GM12874 (cell line): ENCODE measurements at regions not wholly inside any gene's neighbourhood (a gene's known extent, or its start where the extent isn't known, plus 50 kb on each side); places are given as distances from the start of the nearest gene placed in this dataset.

Source experiments
- TF ChIP-seq, protein P1 (sequence below): IDR thresholded peaks from 2 replicates; pipeline ENCODE4 v1.5.1; 2011; ENCODE audit warnings: low read depth, mild to moderate bottlenecking, control low read depth, low read length, moderate library complexity; ENCODE audit not compliant: insufficient read depth

DNA sequence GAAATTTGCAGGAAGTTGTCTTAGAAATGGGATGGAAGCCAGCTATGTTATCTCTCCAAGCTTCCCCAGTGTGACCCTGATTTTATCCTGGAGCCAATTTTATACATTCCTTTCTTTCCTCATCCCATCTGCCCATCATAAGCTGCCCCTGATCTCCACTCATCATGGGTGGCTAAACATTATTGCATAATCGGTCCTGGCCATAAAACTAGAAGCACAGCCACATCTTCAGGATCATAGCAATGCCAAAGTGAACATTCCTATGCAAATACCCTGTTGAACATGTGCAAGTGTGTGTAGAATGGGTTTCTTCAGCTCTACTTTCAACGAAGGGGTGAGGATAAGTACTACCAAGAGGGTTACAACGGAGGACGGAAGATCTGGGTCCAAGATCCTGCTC lies 50.6 kb upstream of the COG2 start:
- TF ChIP-seq, protein P1, sequence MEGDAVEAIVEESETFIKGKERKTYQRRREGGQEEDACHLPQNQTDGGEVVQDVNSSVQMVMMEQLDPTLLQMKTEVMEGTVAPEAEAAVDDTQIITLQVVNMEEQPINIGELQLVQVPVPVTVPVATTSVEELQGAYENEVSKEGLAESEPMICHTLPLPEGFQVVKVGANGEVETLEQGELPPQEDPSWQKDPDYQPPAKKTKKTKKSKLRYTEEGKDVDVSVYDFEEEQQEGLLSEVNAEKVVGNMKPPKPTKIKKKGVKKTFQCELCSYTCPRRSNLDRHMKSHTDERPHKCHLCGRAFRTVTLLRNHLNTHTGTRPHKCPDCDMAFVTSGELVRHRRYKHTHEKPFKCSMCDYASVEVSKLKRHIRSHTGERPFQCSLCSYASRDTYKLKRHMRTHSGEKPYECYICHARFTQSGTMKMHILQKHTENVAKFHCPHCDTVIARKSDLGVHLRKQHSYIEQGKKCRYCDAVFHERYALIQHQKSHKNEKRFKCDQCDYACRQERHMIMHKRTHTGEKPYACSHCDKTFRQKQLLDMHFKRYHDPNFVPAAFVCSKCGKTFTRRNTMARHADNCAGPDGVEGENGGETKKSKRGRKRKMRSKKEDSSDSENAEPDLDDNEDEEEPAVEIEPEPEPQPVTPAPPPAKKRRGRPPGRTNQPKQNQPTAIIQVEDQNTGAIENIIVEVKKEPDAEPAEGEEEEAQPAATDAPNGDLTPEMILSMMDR = no peak

DNA sequence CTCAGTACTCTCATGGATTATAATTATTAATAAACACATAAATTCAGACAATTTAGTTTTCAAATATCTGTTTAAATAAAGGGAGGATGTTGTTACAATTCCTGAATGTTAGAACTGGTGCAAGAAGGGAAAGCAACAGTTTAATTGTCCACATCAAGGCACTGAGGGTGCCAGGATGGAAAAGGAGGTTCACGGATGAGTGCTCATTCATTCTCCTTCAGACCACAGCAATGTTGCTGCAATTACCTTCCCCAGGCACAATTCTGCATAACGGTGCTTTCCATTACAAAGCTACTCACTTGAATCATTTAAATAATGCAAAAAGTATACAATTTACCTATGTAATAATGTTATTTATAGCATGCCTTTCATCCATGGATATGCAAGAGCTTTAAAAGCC lies 52.3 kb upstream of the COG2 start:
- TF ChIP-seq, protein P1 = no peak

DNA sequence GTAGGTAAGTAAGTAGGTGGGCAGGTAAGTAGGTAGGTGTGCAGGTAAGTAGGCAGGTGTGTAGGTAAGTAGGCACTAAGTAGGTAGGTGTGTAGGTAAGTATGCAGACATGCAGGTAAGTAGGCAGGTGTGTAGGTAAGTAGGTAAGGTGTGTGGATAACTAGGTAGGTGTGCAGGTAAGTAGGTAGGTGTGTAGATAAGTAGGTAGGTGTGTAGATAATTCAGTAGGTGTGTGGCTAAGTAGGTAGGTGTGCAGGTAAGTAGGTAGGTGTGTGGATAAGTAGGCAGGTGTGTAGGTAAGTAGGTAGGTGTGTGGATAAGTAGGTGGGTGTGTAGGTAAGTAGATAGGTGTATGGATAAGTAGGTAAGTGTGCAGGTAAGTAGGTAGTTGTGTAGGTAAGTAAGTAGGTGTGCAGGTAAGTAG lies 53.9 kb upstream of the COG2 start:
- TF ChIP-seq, protein P1 = no peak

DNA sequence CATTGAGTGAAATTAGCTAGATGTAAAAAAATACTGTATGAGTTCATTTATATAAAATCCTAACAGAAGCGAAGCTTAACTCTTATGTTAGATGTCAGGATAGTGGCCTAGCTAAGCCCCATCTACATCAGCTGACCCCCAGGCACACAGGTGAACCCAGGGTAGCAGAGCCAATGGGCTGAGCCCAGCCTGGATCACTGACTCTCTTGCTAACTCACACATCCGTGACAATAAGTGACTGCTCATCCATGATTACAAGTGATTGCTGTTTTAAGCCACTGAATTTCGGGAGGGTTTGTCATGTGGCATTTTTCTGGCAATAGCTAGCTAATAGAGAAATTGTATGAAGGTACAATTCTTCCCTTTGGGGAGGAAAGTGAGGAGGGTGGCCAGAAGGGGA lies 55.2 kb upstream of the COG2 start:
- TF ChIP-seq, protein P1 = no peak

DNA sequence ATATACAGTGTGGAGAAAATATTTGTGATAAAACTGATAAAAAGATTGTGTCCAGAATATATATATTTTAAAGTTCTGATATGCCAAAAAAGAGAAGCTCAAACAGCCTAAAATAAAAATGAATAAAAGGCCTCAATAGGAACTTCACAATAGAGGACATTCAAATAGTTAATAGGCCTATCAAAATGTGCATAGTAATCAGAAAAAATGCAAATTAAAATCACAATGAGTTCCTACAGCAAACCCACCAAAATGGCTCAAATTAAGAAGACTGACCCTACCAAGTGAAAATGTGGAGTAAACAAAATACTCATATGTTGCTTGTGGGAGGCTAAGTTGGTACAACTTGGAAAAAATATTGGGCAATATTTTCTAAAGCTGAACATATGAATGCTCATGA lies 57.6 kb upstream of the COG2 start:
- TF ChIP-seq, protein P1 = no peak

DNA sequence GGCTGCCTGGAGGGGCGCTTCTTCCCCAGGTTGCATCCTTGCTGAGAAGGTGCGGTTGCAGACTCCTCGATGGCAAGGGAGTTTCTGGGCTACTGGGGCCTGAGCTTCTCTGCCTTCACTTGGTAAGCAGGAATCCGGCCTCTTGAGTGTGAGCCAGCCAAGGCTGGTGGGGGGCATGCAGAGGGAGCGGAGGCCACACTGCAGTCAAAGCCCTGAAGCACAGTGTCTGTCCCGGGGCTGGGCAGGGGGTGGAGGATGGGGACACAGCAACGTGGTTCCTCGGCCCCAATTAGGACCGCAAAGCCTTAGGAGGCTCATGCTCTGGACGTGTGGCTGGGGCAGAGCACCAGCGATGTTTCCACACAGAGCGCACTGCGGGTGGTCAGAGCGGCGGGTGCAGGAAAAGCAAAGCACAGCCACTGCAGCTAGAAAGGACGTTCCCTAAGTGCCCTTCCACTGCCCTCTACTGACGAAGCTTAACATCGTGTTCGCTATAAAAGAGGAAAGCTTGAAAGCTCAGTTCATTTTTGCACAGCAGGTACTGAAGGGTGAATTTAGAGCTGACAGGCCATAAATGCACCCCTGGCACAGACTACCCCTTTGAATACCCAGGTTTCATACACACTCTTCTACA lies 60.7 kb upstream of the COG2 start:
- TF ChIP-seq, protein P1 = 0 out of 2 replicates have a peak, but pooled peaks have one; percentile 10

DNA sequence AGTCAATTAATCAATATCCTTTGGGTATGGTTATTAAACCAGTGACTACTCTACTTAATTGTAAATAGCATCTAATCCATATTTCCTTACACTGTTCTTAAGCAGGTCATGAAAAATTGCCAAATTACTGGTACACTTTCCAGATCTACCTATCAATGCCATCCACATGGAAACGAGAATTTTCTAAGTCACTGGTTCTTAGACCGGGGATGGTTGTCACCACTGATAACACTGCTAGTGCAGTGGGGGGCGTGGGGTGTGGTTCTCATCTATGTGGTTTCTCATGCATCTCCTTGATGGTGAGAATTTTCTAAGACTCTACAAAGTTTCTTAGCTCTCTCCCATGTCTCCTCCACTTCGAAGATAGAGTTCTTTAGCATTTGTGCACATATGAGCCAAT lies 63.7 kb upstream of the COG2 start:
- TF ChIP-seq, protein P1 = no peak
